Uterus (tissue), 2 donors: ENCODE measurements at regions not wholly inside any gene's neighbourhood (a gene's known extent, or its start where the extent isn't known, plus 50 kb on each side); places are given as distances from the start of the nearest gene placed in this dataset.

Source experiments
- CTCF ChIP-seq, 4 experiments: fragments of 200-600 bp in 2 of 4; fragments of 450-650 bp in 2 of 4; sonication (generic) in 2 of 4; IDR thresholded peaks; one replicate each; pipeline ENCODE4 v1.5.1; 2016 to 2019; ENCODE audit warnings: antibody characterized with exemption in 4 of 4, mild to moderate bottlenecking in 2 of 4, moderate library complexity in 1 of 4
- POLR2A ChIP-seq, 2 donors: fragments of 450-650 bp; IDR thresholded peaks; one replicate each; pipeline ENCODE4 v1.6.1; 2016; ENCODE audit warnings: antibody characterized with exemption in 2 of 2, mild to moderate bottlenecking in 1 of 2, moderate library complexity in 1 of 2

- TF ChIP-seq CTCF (IDR thresholded peaks at IDR 0.05), result no peak
- no peak for TF ChIP-seq POLR2A (IDR thresholded peaks at IDR 0.05)
Measured at GRCh38 chr15:92763459-92763858, 107.9 kb upstream of the FAM174B start.
